Osteocyte (in vitro differentiated cells): ENCODE measurements at regions not wholly inside any gene's neighbourhood (a gene's known extent, or its start where the extent isn't known, plus 50 kb on each side); places are given as distances from the start of the nearest gene placed in this dataset.

Experiments
- DNase-seq: peaks from one replicate; pipeline ENCODE4 v3.0.0; 2021; ENCODE audit warnings: mixed read lengths; ENCODE audit not compliant: unreplicated experiment; ENCODE audit errors: extremely low spot score
- H3K27ac Mint-ChIP-seq: one replicate; pipeline ENCODE4 v1.8.0; 2021; ENCODE audit warnings: mild to moderate bottlenecking, mixed read lengths; ENCODE audit not compliant: unreplicated experiment
- H3K27me3 Mint-ChIP-seq: one replicate; pipeline ENCODE4 v1.8.0; 2021; ENCODE audit warnings: mixed read lengths; ENCODE audit not compliant: unreplicated experiment
- H3K36me3 Mint-ChIP-seq: one replicate; pipeline ENCODE4 v1.8.0; 2021; ENCODE audit warnings: mixed read lengths; ENCODE audit not compliant: unreplicated experiment
- H3K4me1 Mint-ChIP-seq: one replicate; pipeline ENCODE4 v1.8.0; 2021; ENCODE audit warnings: mixed read lengths; ENCODE audit not compliant: unreplicated experiment
- H3K4me3 Mint-ChIP-seq: one replicate; pipeline ENCODE4 v1.8.0; 2021; ENCODE audit warnings: mild to moderate bottlenecking, moderate library complexity, mixed read lengths; ENCODE audit not compliant: unreplicated experiment
- H3K9me3 Mint-ChIP-seq: one replicate; pipeline ENCODE4 v1.8.0; 2021; ENCODE audit warnings: mixed read lengths; ENCODE audit not compliant: unreplicated experiment
- TF ChIP-seq, protein P1 (sequence below): fragments of 200-600 bp; sonication (generic); IDR thresholded peaks from 2 replicates; pipeline ENCODE4 v1.5.0; 2021; ENCODE audit warnings: antibody characterized with exemption, mild to moderate bottlenecking, moderate library complexity

DNA sequence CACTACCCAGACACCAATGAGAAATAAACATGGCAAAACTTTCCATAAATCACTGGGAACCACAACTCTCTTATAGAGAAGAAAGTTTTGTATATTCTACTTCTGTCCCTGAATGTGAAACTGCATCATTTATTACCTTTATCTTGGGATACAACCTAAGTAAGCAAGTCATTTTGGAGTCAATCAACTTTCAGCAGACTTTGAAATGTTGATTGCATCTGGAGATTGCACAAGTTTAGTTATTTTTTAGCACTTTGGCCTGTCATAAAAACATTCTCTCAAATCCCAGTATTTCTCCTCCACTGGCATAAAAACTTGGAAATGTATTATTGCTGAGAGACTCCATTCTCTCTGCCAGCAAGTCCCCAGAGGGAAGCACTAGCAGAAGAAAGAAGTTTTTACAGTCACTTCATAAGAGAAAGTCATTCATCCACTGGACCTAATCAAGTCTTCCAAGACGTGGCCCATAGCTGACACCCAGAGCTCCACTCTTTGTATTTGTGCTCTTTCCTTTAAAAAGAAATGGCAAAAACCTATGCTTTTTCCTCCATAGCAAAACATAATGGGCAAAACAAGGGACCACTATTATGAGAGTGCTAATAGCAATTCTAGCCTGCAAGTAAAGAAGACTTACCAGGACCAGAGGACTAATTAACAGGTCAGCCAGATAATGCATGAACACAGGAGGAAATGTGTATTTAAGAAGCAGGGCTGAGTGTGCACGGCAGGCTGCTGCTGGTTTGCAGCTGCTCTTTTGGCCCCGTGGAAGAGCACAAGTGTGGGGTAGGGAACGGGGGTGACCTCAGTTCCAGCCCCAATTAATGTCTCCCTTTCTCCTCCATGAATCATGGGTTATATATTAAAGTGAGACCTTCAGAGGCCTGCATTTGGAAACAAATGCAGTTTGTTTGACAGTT, 171.5 kb downstream of the INO80D start:
- TF ChIP-seq, protein P1, sequence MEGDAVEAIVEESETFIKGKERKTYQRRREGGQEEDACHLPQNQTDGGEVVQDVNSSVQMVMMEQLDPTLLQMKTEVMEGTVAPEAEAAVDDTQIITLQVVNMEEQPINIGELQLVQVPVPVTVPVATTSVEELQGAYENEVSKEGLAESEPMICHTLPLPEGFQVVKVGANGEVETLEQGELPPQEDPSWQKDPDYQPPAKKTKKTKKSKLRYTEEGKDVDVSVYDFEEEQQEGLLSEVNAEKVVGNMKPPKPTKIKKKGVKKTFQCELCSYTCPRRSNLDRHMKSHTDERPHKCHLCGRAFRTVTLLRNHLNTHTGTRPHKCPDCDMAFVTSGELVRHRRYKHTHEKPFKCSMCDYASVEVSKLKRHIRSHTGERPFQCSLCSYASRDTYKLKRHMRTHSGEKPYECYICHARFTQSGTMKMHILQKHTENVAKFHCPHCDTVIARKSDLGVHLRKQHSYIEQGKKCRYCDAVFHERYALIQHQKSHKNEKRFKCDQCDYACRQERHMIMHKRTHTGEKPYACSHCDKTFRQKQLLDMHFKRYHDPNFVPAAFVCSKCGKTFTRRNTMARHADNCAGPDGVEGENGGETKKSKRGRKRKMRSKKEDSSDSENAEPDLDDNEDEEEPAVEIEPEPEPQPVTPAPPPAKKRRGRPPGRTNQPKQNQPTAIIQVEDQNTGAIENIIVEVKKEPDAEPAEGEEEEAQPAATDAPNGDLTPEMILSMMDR: no peak
- DNase-seq: no peak
- H3K27ac Mint-ChIP-seq: no peak overlapping the region
- H3K9me3 Mint-ChIP-seq: peaks cover 3% of the 10 kb centered on the region
- no peak overlapping the region for H3K4me3 Mint-ChIP-seq
- H3K27me3 Mint-ChIP-seq: peaks cover 64% of the 10 kb centered on the region
- H3K4me1 Mint-ChIP-seq: no peaks in the 10 kb centered on the region
- H3K36me3 Mint-ChIP-seq: no peaks in the 10 kb centered on the region

DNA sequence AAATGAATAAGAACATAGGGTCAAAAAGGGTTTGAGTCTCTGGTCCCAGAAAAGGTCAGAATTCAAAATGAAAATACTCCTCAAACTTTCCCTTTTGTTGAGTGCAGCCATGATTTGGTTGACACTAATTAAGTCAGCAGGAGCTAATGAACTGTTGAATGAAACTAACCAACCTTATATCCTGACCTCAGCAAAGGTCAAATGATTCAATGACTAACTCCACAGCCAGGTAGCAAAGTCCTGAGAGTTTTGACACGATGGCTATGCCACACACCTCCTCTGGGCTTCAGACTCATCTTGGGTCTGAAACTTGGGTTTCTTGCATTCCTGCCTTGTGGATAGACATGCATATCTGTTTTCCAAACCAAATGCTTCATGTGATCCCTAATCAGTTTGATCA, 172.3 kb downstream of the INO80D start:
- Mint-ChIP-seq H3K4me3 (no peak overlapping the region), H3K4me1 (no peaks in the 10 kb centered on the region), H3K27me3 (peaks cover 63% of the 10 kb centered on the region), H3K36me3 (no peaks in the 10 kb centered on the region), H3K27ac (no peak overlapping the region), H3K9me3 (peaks cover 3% of the 10 kb centered on the region)
- DNase-seq: no peak
- TF ChIP-seq, protein P1: no peak

DNA sequence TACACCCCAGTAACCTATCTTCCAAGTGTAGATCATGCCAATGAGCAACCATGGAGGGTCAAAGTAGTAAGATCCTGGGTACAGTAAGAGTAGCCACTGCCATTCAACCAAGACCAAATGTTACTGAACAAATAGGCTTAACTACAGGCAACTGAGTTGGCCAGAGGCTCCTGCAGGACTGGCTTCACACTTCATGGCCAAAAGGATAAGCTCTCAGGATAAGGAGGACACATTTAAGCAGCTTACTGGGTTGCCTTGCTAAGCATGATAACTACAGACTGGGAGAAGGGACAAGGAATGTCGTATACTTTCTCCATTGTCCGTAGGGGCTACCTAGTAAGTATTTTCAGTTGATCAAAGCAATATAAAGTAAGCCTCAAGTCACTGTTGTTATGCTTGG, 174.7 kb downstream of the INO80D start:
- no peaks in the 10 kb centered on the region for H3K4me1 Mint-ChIP-seq
- peaks cover 62% of the 10 kb centered on the region for H3K27me3 Mint-ChIP-seq
- TF ChIP-seq, protein P1: no peak
- H3K36me3 Mint-ChIP-seq: no peaks in the 10 kb centered on the region
- H3K9me3 Mint-ChIP-seq: peaks cover 11% of the 10 kb centered on the region
- no peak for DNase-seq
- no peak overlapping the region for H3K27ac Mint-ChIP-seq
- no peak overlapping the region for H3K4me3 Mint-ChIP-seq

- H3K27ac Mint-ChIP-seq: no peak overlapping the region
- H3K4me3 Mint-ChIP-seq: no peak overlapping the region
- TF ChIP-seq, protein P1: no peak
- no peak for DNase-seq
- H3K36me3 Mint-ChIP-seq: no peaks in the 10 kb centered on the region
- peaks cover 11% of the 10 kb centered on the region for H3K9me3 Mint-ChIP-seq
- peaks cover 54% of the 10 kb centered on the region for H3K27me3 Mint-ChIP-seq
- no peaks in the 10 kb centered on the region for H3K4me1 Mint-ChIP-seq
Measured at GRCh38 chr2:205909184-205909572, 176.8 kb downstream of the INO80D start.
